ENCODE measurements at regions not wholly inside any gene's neighbourhood (a gene's known extent, or its start where the extent isn't known, plus 50 kb on each side); places are given as distances from the start of the nearest gene placed in this dataset.

DNA sequence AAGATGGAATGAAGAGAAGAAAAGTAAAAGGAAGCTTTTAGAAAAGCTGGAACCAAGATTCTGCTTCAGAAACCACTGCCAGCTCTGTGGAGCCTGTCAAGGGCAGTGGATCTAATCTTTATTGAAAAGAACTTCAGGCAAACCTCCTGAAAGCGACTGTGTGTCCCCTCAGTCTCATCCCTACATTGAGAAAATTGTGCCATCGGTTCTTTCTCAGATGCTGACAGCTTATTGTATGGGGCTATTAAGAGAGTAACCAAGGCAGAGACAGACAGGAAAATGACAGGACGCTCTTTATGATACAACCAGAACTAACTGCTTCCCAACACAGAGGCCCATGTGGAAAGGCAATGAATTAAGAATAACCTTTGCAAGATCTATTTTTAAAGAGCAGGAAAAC is 763.2 kb upstream of the CHAC2 start:
- TF ChIP-seq, protein P1, sequence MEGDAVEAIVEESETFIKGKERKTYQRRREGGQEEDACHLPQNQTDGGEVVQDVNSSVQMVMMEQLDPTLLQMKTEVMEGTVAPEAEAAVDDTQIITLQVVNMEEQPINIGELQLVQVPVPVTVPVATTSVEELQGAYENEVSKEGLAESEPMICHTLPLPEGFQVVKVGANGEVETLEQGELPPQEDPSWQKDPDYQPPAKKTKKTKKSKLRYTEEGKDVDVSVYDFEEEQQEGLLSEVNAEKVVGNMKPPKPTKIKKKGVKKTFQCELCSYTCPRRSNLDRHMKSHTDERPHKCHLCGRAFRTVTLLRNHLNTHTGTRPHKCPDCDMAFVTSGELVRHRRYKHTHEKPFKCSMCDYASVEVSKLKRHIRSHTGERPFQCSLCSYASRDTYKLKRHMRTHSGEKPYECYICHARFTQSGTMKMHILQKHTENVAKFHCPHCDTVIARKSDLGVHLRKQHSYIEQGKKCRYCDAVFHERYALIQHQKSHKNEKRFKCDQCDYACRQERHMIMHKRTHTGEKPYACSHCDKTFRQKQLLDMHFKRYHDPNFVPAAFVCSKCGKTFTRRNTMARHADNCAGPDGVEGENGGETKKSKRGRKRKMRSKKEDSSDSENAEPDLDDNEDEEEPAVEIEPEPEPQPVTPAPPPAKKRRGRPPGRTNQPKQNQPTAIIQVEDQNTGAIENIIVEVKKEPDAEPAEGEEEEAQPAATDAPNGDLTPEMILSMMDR (IDR thresholded peaks at IDR 0.05) = no peak
- TF ChIP-seq POLR2A (IDR thresholded peaks at IDR 0.05) = no peak

Data from transverse colon (tissue), 3 donors.